ENCODE measurements at regions not wholly inside any gene's neighbourhood (a gene's known extent, or its start where the extent isn't known, plus 50 kb on each side); places are given as distances from the start of the nearest gene placed in this dataset.

GRCh38 chr2:103656558-103656957, 894.7 kb downstream of the TMEM182 start:
- WGBS, 4 donors, result 66 to 71% (median 69%) methylated on average over 3 of the region's 3 CpGs
- no peaks in the 10 kb centered on the region for H3K4me1 ChIP-seq (replicated peaks in 1 of 2)

GRCh38 chr2:103660519-103660918, 898.7 kb downstream of the TMEM182 start:
- Histone ChIP-seq H3K4me3 (no peak overlapping the region), H3K4me1 (replicated peaks in 1 of 2) (no peaks in the 10 kb centered on the region), H3K9me3 (replicated peaks in 1 of 3) (no peaks in the 10 kb centered on the region), H3K27ac (no peak overlapping the region), H3K36me3 (replicated peaks in 1 of 2) (no peaks in the 10 kb centered on the region), H3K27me3 (no peaks in the 10 kb centered on the region)
- no peak for DNase-seq
- TF ChIP-seq CTCF (IDR thresholded peaks at IDR 0.05) (no peak), POLR2A (IDR thresholded peaks at IDR 0.05) (no peak)
- intact Hi-C loops (cut with DNase I), result no loop called here

More at GRCh38 chr2:103656558-103656957, 894.7 kb downstream of the TMEM182 start:
- DNase-seq, result no peak
- H3K9me3 ChIP-seq (replicated peaks in 1 of 3), result no peaks in the 10 kb centered on the region
- H3K36me3 ChIP-seq (replicated peaks in 1 of 2), result no peaks in the 10 kb centered on the region
- H3K4me3 ChIP-seq, result no peak overlapping the region
- intact Hi-C loops (cut with DNase I), result no loop called here
- no peaks in the 10 kb centered on the region for H3K27me3 ChIP-seq
- TF ChIP-seq POLR2A (IDR thresholded peaks at IDR 0.05), result no peak
- TF ChIP-seq CTCF (IDR thresholded peaks at IDR 0.05), result no peak
- no peak overlapping the region for H3K27ac ChIP-seq

- no peaks in the 10 kb centered on the region for H3K27me3 ChIP-seq
- no peak for TF ChIP-seq POLR2A (IDR thresholded peaks at IDR 0.05)
- no peaks in the 10 kb centered on the region for H3K4me1 ChIP-seq (replicated peaks in 1 of 2)
- no peak overlapping the region for H3K4me3 ChIP-seq
- no peak overlapping the region for H3K27ac ChIP-seq
- no peak for DNase-seq
- 42 to 55% (median 50%) methylated on average over 1 of the region's 1 CpG for WGBS, 4 donors
- intact Hi-C loops (cut with DNase I), result no loop called here
- no peaks in the 10 kb centered on the region for H3K36me3 ChIP-seq (replicated peaks in 1 of 2)
- no peaks in the 10 kb centered on the region for H3K9me3 ChIP-seq (replicated peaks in 1 of 3)
Measured at GRCh38 chr2:103660947-103661346, 899.1 kb downstream of the TMEM182 start.

GRCh38 chr2:103664690-103665089, 902.9 kb downstream of the TMEM182 start:
- Histone ChIP-seq H3K36me3 (replicated peaks in 1 of 2) (no peaks in the 10 kb centered on the region), H3K4me1 (replicated peaks in 1 of 2) (no peaks in the 10 kb centered on the region), H3K4me3 (no peak overlapping the region), H3K27me3 (no peaks in the 10 kb centered on the region), H3K9me3 (replicated peaks in 1 of 3) (no peaks in the 10 kb centered on the region), H3K27ac (no peak overlapping the region)
- TF ChIP-seq CTCF (IDR thresholded peaks at IDR 0.05), result no peak
- 31 to 40% (median 34%) methylated on average over 4 of the region's 4 CpGs for WGBS, 4 donors
- DNase-seq, result no peak
- intact Hi-C loops (cut with DNase I), result no loop called here

- intact Hi-C loops (cut with DNase I), result no loop called here
- Histone ChIP-seq H3K27ac (no peak overlapping the region), H3K27me3 (no peaks in the 10 kb centered on the region), H3K4me3 (no peak overlapping the region), H3K4me1 (replicated peaks in 1 of 2) (no peaks in the 10 kb centered on the region), H3K36me3 (replicated peaks in 1 of 2) (no peaks in the 10 kb centered on the region), H3K9me3 (replicated peaks in 1 of 3) (no peaks in the 10 kb centered on the region)
- 63 to 81% (median 79%) methylated on average over 3 of the region's 3 CpGs for WGBS, 4 donors
- DNase-seq, result no peak
- TF ChIP-seq POLR2A (IDR thresholded peaks at IDR 0.05) (no peak), CTCF (IDR thresholded peaks at IDR 0.05) (no peak)
Measured at GRCh38 chr2:103667335-103667884, 905.6 kb downstream of the TMEM182 start.

Data from adrenal gland (tissue), 9 donors.